ENCODE measurements at regions not wholly inside any gene's neighbourhood (a gene's known extent, or its start where the extent isn't known, plus 50 kb on each side); places are given as distances from the start of the nearest gene placed in this dataset.

DNA sequence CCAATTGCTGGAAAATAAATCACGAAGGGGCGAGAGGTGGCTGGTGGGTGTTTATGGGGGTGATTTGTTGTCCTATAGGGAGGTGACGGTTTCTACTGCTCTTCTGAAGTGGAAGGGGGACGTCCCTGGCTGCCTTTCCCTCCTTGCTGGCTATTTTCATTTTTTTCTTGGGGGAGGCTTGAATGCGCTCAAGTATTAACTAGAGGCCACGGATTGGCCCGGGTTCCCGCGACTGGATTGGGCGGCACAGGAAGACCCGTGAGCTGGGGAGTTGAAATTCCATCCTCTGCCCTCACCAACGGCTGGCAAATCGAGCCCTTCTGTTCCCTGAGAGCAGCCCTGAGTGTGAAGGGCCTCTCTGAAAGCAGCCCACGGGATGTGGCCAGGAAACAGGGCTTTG is 176.5 kb upstream of the SPRED2 start:
- TF ChIP-seq, protein P1, sequence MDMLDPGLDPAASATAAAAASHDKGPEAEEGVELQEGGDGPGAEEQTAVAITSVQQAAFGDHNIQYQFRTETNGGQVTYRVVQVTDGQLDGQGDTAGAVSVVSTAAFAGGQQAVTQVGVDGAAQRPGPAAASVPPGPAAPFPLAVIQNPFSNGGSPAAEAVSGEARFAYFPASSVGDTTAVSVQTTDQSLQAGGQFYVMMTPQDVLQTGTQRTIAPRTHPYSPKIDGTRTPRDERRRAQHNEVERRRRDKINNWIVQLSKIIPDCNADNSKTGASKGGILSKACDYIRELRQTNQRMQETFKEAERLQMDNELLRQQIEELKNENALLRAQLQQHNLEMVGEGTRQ (IDR thresholded peaks at IDR 0.05; ENCODE audit: low read depth, low read length), result no peak
- TF ChIP-seq, protein P2, sequence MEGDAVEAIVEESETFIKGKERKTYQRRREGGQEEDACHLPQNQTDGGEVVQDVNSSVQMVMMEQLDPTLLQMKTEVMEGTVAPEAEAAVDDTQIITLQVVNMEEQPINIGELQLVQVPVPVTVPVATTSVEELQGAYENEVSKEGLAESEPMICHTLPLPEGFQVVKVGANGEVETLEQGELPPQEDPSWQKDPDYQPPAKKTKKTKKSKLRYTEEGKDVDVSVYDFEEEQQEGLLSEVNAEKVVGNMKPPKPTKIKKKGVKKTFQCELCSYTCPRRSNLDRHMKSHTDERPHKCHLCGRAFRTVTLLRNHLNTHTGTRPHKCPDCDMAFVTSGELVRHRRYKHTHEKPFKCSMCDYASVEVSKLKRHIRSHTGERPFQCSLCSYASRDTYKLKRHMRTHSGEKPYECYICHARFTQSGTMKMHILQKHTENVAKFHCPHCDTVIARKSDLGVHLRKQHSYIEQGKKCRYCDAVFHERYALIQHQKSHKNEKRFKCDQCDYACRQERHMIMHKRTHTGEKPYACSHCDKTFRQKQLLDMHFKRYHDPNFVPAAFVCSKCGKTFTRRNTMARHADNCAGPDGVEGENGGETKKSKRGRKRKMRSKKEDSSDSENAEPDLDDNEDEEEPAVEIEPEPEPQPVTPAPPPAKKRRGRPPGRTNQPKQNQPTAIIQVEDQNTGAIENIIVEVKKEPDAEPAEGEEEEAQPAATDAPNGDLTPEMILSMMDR (conservative IDR thresholded peaks at IDR 0.05; ENCODE audit: low read depth, low read length), result no peak
- no peak for TF ChIP-seq POLR2A (IDR thresholded peaks at IDR 0.05; ENCODE audit: low read depth, low read length)

All from IMR-90 (cell line).